ENCODE measurements at regions not wholly inside any gene's neighbourhood (a gene's known extent, or its start where the extent isn't known, plus 50 kb on each side); places are given as distances from the start of the nearest gene placed in this dataset.

GRCh38 chrX:139211568-139212182 is 318.9 kb upstream of the F9 start:
- TF ChIP-seq, protein P1, sequence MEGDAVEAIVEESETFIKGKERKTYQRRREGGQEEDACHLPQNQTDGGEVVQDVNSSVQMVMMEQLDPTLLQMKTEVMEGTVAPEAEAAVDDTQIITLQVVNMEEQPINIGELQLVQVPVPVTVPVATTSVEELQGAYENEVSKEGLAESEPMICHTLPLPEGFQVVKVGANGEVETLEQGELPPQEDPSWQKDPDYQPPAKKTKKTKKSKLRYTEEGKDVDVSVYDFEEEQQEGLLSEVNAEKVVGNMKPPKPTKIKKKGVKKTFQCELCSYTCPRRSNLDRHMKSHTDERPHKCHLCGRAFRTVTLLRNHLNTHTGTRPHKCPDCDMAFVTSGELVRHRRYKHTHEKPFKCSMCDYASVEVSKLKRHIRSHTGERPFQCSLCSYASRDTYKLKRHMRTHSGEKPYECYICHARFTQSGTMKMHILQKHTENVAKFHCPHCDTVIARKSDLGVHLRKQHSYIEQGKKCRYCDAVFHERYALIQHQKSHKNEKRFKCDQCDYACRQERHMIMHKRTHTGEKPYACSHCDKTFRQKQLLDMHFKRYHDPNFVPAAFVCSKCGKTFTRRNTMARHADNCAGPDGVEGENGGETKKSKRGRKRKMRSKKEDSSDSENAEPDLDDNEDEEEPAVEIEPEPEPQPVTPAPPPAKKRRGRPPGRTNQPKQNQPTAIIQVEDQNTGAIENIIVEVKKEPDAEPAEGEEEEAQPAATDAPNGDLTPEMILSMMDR (IDR thresholded peaks at IDR 0.05) = no peak
- no peak for TF ChIP-seq EZH2 (IDR thresholded peaks at IDR 0.05)
